WI38 (cell line): ENCODE measurements at regions not wholly inside any gene's neighbourhood (a gene's known extent, or its start where the extent isn't known, plus 50 kb on each side); places are given as distances from the start of the nearest gene placed in this dataset.

ENCODE experiments used
- H3K4me3 ChIP-seq: 2 replicates; pipeline ENCODE4 v1.5.1; 2011; ENCODE audit warnings: low read depth, mild to moderate bottlenecking, control low read depth, low read length
- CTCF ChIP-seq: IDR thresholded peaks from 2 replicates; pipeline ENCODE4 v1.5.1; 2012; ENCODE audit warnings: low read depth, mild to moderate bottlenecking, control low read depth, low read length

- no peak for TF ChIP-seq CTCF
- no peak overlapping the region for H3K4me3 ChIP-seq
Observed at GRCh38 chr17:55575058-55575636, 63.9 kb upstream of the SMIM36 start.

- no peak overlapping the region for H3K4me3 ChIP-seq
- no peak for TF ChIP-seq CTCF
Observed at GRCh38 chr17:55572599-55572998, 61.3 kb upstream of the SMIM36 start.

GRCh38 chr17:55572139-55572538 is 60.9 kb upstream of the SMIM36 start:
- no peak for TF ChIP-seq CTCF
- H3K4me3 ChIP-seq: no peak overlapping the region

- no peak overlapping the region for H3K4me3 ChIP-seq
- TF ChIP-seq CTCF: no peak
Observed at GRCh38 chr17:55571095-55571494, 59.8 kb upstream of the SMIM36 start.

- TF ChIP-seq CTCF: no peak
- H3K4me3 ChIP-seq: no peak overlapping the region
Observed at GRCh38 chr17:55570391-55570790, 59.1 kb upstream of the SMIM36 start.

GRCh38 chr17:55567240-55568214 is 56.3 kb upstream of the SMIM36 start:
- TF ChIP-seq CTCF: no peak
- no peak overlapping the region for H3K4me3 ChIP-seq

- no peak for TF ChIP-seq CTCF
Observed at GRCh38 chr17:55564081-55564480, 52.8 kb upstream of the SMIM36 start.

More at GRCh38 chr17:55564081-55564480, 52.8 kb upstream of the SMIM36 start:
- no peak overlapping the region for H3K4me3 ChIP-seq
